ENCODE measurements at regions not wholly inside any gene's neighbourhood (a gene's known extent, or its start where the extent isn't known, plus 50 kb on each side); places are given as distances from the start of the nearest gene placed in this dataset.
"Not testable (repeated sequence)": the region's sequence is repeated elsewhere in the genome, so short reads cannot be mapped to it uniquely, and the experiment has no call there.

GRCh38 chr2:91485226-91485625, 2793.8 kb downstream of the RPIA start:
- TF ChIP-seq, protein P1, sequence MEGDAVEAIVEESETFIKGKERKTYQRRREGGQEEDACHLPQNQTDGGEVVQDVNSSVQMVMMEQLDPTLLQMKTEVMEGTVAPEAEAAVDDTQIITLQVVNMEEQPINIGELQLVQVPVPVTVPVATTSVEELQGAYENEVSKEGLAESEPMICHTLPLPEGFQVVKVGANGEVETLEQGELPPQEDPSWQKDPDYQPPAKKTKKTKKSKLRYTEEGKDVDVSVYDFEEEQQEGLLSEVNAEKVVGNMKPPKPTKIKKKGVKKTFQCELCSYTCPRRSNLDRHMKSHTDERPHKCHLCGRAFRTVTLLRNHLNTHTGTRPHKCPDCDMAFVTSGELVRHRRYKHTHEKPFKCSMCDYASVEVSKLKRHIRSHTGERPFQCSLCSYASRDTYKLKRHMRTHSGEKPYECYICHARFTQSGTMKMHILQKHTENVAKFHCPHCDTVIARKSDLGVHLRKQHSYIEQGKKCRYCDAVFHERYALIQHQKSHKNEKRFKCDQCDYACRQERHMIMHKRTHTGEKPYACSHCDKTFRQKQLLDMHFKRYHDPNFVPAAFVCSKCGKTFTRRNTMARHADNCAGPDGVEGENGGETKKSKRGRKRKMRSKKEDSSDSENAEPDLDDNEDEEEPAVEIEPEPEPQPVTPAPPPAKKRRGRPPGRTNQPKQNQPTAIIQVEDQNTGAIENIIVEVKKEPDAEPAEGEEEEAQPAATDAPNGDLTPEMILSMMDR (conservative IDR thresholded peaks at IDR 0.05; ENCODE audit: low read depth, low read length): not testable (repeated sequence)
- TF ChIP-seq POLR2A (IDR thresholded peaks at IDR 0.05; ENCODE audit: low read depth, low read length): not testable (repeated sequence)

All from IMR-90 (cell line).